Endothelial cell of umbilical vein (primary cell): ENCODE measurements at regions not wholly inside any gene's neighbourhood (a gene's known extent, or its start where the extent isn't known, plus 50 kb on each side); places are given as distances from the start of the nearest gene placed in this dataset.

Experiments
- BruUV-seq: library from RNA; stranded (reverse); fragments of 400-500 nt; replicated peaks from 2 replicates; lab custom pipeline; 2021; lab: Mats Ljungman, UMichigan
- CTCF ChIA-PET: fragments of 300-600, 350-600 bp; sonication (Branson Sonifier 250); formaldehyde crosslinking; loops from one replicate; lab custom pipeline; 2021; ENCODE audit warnings: antibody characterized with exemption, inconsistent platforms; lab: Charles Lee
- POLR2A ChIA-PET: fragments of 300-600, 350-600 bp; sonication (Branson Sonifier 250); formaldehyde crosslinking; loops from one replicate; lab custom pipeline; 2021; ENCODE audit warnings: antibody characterized with exemption, inconsistent platforms; lab: Charles Lee
- DNase-seq: peaks from one replicate; pipeline ENCODE4 v3.0.0-alpha.2; 2011; ENCODE audit warnings: low read depth, low spot score
- FAIRE-seq: peaks from 2 replicates; lab custom pipeline; 2011; peaks lifted over from hg19 to GRCh38; lab: Jason Lieb, UNC
- H2AFZ ChIP-seq: 2 replicates; pipeline ENCODE4 v1.6.0; 2012; ENCODE audit warnings: low read depth, low read length, control low read depth, inconsistent platforms
- H3K27ac ChIP-seq: 2 replicates; pipeline ENCODE4 v1.5.1; 2011; ENCODE audit warnings: low read depth, mild to moderate bottlenecking, control low read depth, low read length, moderate library complexity; ENCODE audit not compliant: insufficient read depth
- H3K27me3 ChIP-seq, 2 experiments: 2 replicates each; pipeline versions ENCODE4 v1.6.0 to v1.6.1; 2011; ENCODE audit warnings: low read length in 2 of 2, mixed read lengths in 1 of 2; ENCODE audit not compliant: control insufficient read depth in 2 of 2, insufficient read depth in 2 of 2
- H3K36me3 ChIP-seq, 2 experiments: 2 replicates in 1 of 2; 3 replicates in 1 of 2; pipeline ENCODE4 v1.5.1; 2011; ENCODE audit warnings: low read length in 2 of 2, mild to moderate bottlenecking in 1 of 2, moderate library complexity in 1 of 2; ENCODE audit not compliant: control insufficient read depth in 2 of 2, insufficient read depth in 2 of 2; ENCODE audit errors: extremely low read depth in 1 of 2
- H3K4me1 ChIP-seq: 3 replicates; pipeline ENCODE4 v1.5.1; 2011; ENCODE audit warnings: mild to moderate bottlenecking, low read length; ENCODE audit not compliant: control insufficient read depth, insufficient read depth; ENCODE audit errors: extremely low read depth
- H3K4me2 ChIP-seq: 2 replicates; pipeline ENCODE4 v1.6.1; 2011; ENCODE audit warnings: low read length, control low read depth, mixed read lengths; ENCODE audit not compliant: insufficient read depth
- H3K4me3 ChIP-seq, 3 experiments: fragments of 200-600 bp in 1 of 3; sonication (generic), shearing (Covaris generic) in 1 of 3; replicated peaks in 1 of 3; 2 replicates each; pipeline ENCODE4 v1.5.1; 2011 to 2016; ENCODE audit warnings: control low read depth in 3 of 3, low read length in 3 of 3, mild to moderate bottlenecking in 2 of 3, inconsistent platforms in 1 of 3, low read depth in 1 of 3, moderate library complexity in 1 of 3; ENCODE audit not compliant: insufficient read depth in 1 of 3
- H3K79me2 ChIP-seq: 2 replicates; pipeline ENCODE4 v1.6.0; 2012; ENCODE audit warnings: low read length, inconsistent platforms; ENCODE audit not compliant: control insufficient read depth, insufficient read depth
- H3K9ac ChIP-seq: replicated peaks from 2 replicates; pipeline ENCODE3; 2011; ENCODE audit warnings: low read length, control low read depth; ENCODE audit not compliant: insufficient read depth; ENCODE audit errors: extremely low read depth
- H3K9me1 ChIP-seq: replicated peaks from 3 replicates; pipeline ENCODE4 v1.6.0; 2011; ENCODE audit warnings: mild to moderate bottlenecking, low read length; ENCODE audit not compliant: control insufficient read depth, insufficient read depth; ENCODE audit errors: extremely low read depth
- H3K9me3 ChIP-seq: replicated peaks from 2 replicates; pipeline ENCODE4 v1.5.1; 2012; ENCODE audit warnings: low read length, inconsistent platforms; ENCODE audit not compliant: control insufficient read depth, insufficient read depth
- H4K20me1 ChIP-seq: replicated peaks from 2 replicates; pipeline ENCODE3; 2011; ENCODE audit warnings: mild to moderate bottlenecking, low read length; ENCODE audit not compliant: control insufficient read depth, insufficient read depth; ENCODE audit errors: extremely low read depth
- EZH2 ChIP-seq: IDR thresholded peaks from 2 replicates; pipeline ENCODE4 v1.6.1; 2012; ENCODE audit warnings: borderline replicate concordance, low read depth, mild to moderate bottlenecking, moderate library complexity, low read length, inconsistent platforms; ENCODE audit not compliant: severe bottlenecking
- FOS ChIP-seq: IDR thresholded peaks from 2 replicates; pipeline ENCODE4 v1.6.1; 2011; ENCODE audit warnings: mild to moderate bottlenecking, low read length, moderate library complexity, borderline replicate concordance; ENCODE audit not compliant: insufficient read depth
- GATA2 ChIP-seq: IDR thresholded peaks from 2 replicates; pipeline ENCODE4 v1.7.0; 2011; ENCODE audit warnings: low read depth, mild to moderate bottlenecking, moderate library complexity, mixed read lengths, low read length; ENCODE audit not compliant: insufficient read length, insufficient read depth
- JUN ChIP-seq: IDR thresholded peaks from 2 replicates; pipeline ENCODE4 v1.6.1; 2011; ENCODE audit warnings: borderline replicate concordance, low read depth; ENCODE audit not compliant: insufficient read length, insufficient read depth
- MYC ChIP-seq: IDR thresholded peaks from one replicate; pipeline ENCODE4 v1.6.1; 2011; ENCODE audit warnings: mild to moderate bottlenecking, low read depth, low read length
- POLR2A ChIP-seq: IDR thresholded peaks from 2 replicates; pipeline ENCODE4 v1.6.1; 2012; ENCODE audit warnings: low read depth, mild to moderate bottlenecking, control low read depth, low read length
- POLR2AphosphoS5 ChIP-seq: IDR thresholded peaks from 2 replicates; pipeline ENCODE4 v1.6.1; 2012; ENCODE audit warnings: low read depth, mild to moderate bottlenecking, control low read depth, low read length, moderate library complexity; ENCODE audit not compliant: insufficient read depth
- dilution Hi-C: fragments of 300-500 bp; cut with MboI; formaldehyde crosslinking; loops from one replicate; pipeline ENCODE4 v1.15.0; 2019; ENCODE audit warnings: low sequenced_read_pairs; ENCODE audit not compliant: extremely low pct_ligation_motif_present
- intact Hi-C: fragments of 100-400 bp; cut with micrococcal nuclease; formaldehyde crosslinking; loops from one replicate; pipeline ENCODE4 v1.10.0; 2022
- TF ChIP-seq, protein P1 (sequence below): IDR thresholded peaks from 2 replicates; pipeline ENCODE4 v1.6.1; 2011; ENCODE audit not compliant: insufficient read depth, insufficient read length
- TF ChIP-seq, protein P2 (sequence below), 2 donors: IDR thresholded peaks; 1 replicate in 1 of 2; 2 replicates in 1 of 2; pipeline ENCODE4 v1.5.1; 2011; ENCODE audit warnings: low read length in 2 of 2, mild to moderate bottlenecking in 2 of 2, moderate library complexity in 2 of 2, control low read depth in 1 of 2, inconsistent platforms in 1 of 2, low read depth in 1 of 2; ENCODE audit not compliant: insufficient read depth in 1 of 2; ENCODE audit errors: extremely low read depth in 1 of 2

GRCh38 chr7:26461518-26461917 is 169.9 kb downstream of the SNX10 start:
- POLR2A ChIA-PET, result interaction anchor here (0.6 kb wide), 1 partner anchor 209 kb away, joined by 3 read pairs; no protein-coding TSS in a partner anchor
- no peak overlapping the region for H3K4me3 ChIP-seq
- intact Hi-C loops, result no loop called here
- BruUV-seq, result no TSS peak
- dilution Hi-C loops, result no loop called here
- H3K36me3 ChIP-seq, result no peaks in the 10 kb centered on the region
- H3K9me1 ChIP-seq, result no peaks in the 10 kb centered on the region
- no peaks in the 10 kb centered on the region for H3K27me3 ChIP-seq
- no peak overlapping the region for H3K9ac ChIP-seq
- H4K20me1 ChIP-seq, result no peaks in the 10 kb centered on the region
- no peaks in the 10 kb centered on the region for H3K79me2 ChIP-seq
- H3K4me1 ChIP-seq, result peaks cover 5% of the 10 kb centered on the region
- no peak for TF ChIP-seq JUN
- TF ChIP-seq EZH2, result no peak
- TF ChIP-seq, protein P1, sequence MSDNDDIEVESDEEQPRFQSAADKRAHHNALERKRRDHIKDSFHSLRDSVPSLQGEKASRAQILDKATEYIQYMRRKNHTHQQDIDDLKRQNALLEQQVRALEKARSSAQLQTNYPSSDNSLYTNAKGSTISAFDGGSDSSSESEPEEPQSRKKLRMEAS, result no peak
- no peak for TF ChIP-seq POLR2A
- no peak for TF ChIP-seq FOS
- TF ChIP-seq, protein P2, sequence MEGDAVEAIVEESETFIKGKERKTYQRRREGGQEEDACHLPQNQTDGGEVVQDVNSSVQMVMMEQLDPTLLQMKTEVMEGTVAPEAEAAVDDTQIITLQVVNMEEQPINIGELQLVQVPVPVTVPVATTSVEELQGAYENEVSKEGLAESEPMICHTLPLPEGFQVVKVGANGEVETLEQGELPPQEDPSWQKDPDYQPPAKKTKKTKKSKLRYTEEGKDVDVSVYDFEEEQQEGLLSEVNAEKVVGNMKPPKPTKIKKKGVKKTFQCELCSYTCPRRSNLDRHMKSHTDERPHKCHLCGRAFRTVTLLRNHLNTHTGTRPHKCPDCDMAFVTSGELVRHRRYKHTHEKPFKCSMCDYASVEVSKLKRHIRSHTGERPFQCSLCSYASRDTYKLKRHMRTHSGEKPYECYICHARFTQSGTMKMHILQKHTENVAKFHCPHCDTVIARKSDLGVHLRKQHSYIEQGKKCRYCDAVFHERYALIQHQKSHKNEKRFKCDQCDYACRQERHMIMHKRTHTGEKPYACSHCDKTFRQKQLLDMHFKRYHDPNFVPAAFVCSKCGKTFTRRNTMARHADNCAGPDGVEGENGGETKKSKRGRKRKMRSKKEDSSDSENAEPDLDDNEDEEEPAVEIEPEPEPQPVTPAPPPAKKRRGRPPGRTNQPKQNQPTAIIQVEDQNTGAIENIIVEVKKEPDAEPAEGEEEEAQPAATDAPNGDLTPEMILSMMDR (IDR thresholded peaks at IDR 0.05; ENCODE audit: extremely low read depth in 1 of 2, insufficient read depth in 1 of 2, low read depth in 1 of 2, low read length in 2 of 2), result no peak
- TF ChIP-seq MYC, result no peak
- TF ChIP-seq POLR2AphosphoS5, result no peak
- TF ChIP-seq GATA2, result no peak
- no peak overlapping the region for H3K27ac ChIP-seq
- FAIRE-seq (no peak), DNase-seq (no peak)
- CTCF ChIA-PET, result interaction anchor here (1.2 to 2.0 kb wide), 2 partner anchors 39 to 65 kb away, joined by 3 to 4 read pairs; no protein-coding TSS in a partner anchor
- no peak overlapping the region for H2AFZ ChIP-seq
- no peak overlapping the region for H3K4me2 ChIP-seq
- no peaks in the 10 kb centered on the region for H3K9me3 ChIP-seq
